Activated T-cell treated with anti-CD3 and anti-CD28 coated beads, Interleukin-2, amount 50 U/mL, for 72 hours (primary cell): ENCODE measurements at regions not wholly inside any gene's neighbourhood (a gene's known extent, or its start where the extent isn't known, plus 50 kb on each side); places are given as distances from the start of the nearest gene placed in this dataset.
"Not testable (repeated sequence)": the region's sequence is repeated elsewhere in the genome, so short reads cannot be mapped to it uniquely, and the experiment has no call there.

Source experiments
- ATAC-seq, 2 donors: fragments of 150-1000 bp; cut with Tn5 transposase; replicated peaks in 1 of 2; 2 replicates each; pipeline ENCODE4 v1.10.0; 2021; ENCODE audit warnings: moderate library complexity in 2 of 2, mild to moderate bottlenecking in 1 of 2
- DNase-seq, 2 donors: peaks; one replicate each; pipeline ENCODE4 v3.0.0; 2021 to 2022; ENCODE audit warnings: mixed read lengths in 1 of 2
- H3K27ac Mint-ChIP-seq: one replicate; pipeline ENCODE4 v1.8.0; 2022; ENCODE audit warnings: mild to moderate bottlenecking, moderate library complexity, mixed read lengths
- H3K27me3 Mint-ChIP-seq: one replicate; pipeline ENCODE4 v1.8.0; 2022; ENCODE audit warnings: low read depth, mixed read lengths
- H3K36me3 Mint-ChIP-seq, 2 donors: one replicate each; pipeline ENCODE4 v1.8.0; 2022; ENCODE audit warnings: mixed read lengths in 2 of 2, mild to moderate bottlenecking in 1 of 2; ENCODE audit not compliant: insufficient read depth in 2 of 2
- H3K4me1 Mint-ChIP-seq: one replicate; pipeline ENCODE4 v1.8.0; 2022; ENCODE audit warnings: low read depth, mixed read lengths
- H3K4me3 Mint-ChIP-seq, 2 donors: one replicate each; pipeline ENCODE4 v1.8.0; 2022; ENCODE audit warnings: mild to moderate bottlenecking in 2 of 2, mixed read lengths in 2 of 2, moderate library complexity in 2 of 2
- H3K9me3 Mint-ChIP-seq, 2 donors: one replicate each; pipeline ENCODE4 v1.8.0; 2022; ENCODE audit warnings: mixed read lengths in 2 of 2

GRCh38 chr4:43547561-43547960 lies 655.0 kb downstream of the GRXCR1 start:
- H3K36me3 Mint-ChIP-seq: no peaks in the 10 kb centered on the region
- H3K4me3 Mint-ChIP-seq: no peak overlapping the region
- no peak overlapping the region for H3K27ac Mint-ChIP-seq
- no peaks in the 10 kb centered on the region for H3K4me1 Mint-ChIP-seq
- DNase-seq (no peak), ATAC-seq (no peak)
- peaks cover 3 to 11% of the 10 kb centered on the region in 2 donors for H3K9me3 Mint-ChIP-seq
- no peaks in the 10 kb centered on the region for H3K27me3 Mint-ChIP-seq

GRCh38 chr4:43550981-43551627 lies 658.6 kb downstream of the GRXCR1 start:
- DNase-seq: no peak
- no peak overlapping the region for H3K27ac Mint-ChIP-seq
- H3K36me3 Mint-ChIP-seq: peaks cover 0 to 3% of the 10 kb centered on the region in 2 donors
- no peaks in the 10 kb centered on the region for H3K4me1 Mint-ChIP-seq
- no peaks in the 10 kb centered on the region for H3K27me3 Mint-ChIP-seq
- no peak overlapping the region for H3K4me3 Mint-ChIP-seq
- H3K9me3 Mint-ChIP-seq: peaks cover 6 to 15% of the 10 kb centered on the region in 2 donors
- ATAC-seq: no peak

GRCh38 chr4:43556262-43556661 lies 663.7 kb downstream of the GRXCR1 start:
- no peak for DNase-seq
- no peaks in the 10 kb centered on the region for H3K27me3 Mint-ChIP-seq
- H3K4me3 Mint-ChIP-seq: no peak overlapping the region
- no peak overlapping the region for H3K27ac Mint-ChIP-seq
- H3K4me1 Mint-ChIP-seq: no peaks in the 10 kb centered on the region
- H3K9me3 Mint-ChIP-seq: peaks cover 5 to 10% of the 10 kb centered on the region in 2 donors
- ATAC-seq: no peak
- peaks cover 0 to 3% of the 10 kb centered on the region in 2 donors for H3K36me3 Mint-ChIP-seq

- no peaks in the 10 kb centered on the region for H3K36me3 Mint-ChIP-seq
- H3K4me1 Mint-ChIP-seq: no peaks in the 10 kb centered on the region
- no peaks in the 10 kb centered on the region for H3K27me3 Mint-ChIP-seq
- DNase-seq (no peak), ATAC-seq (no peak)
- peaks cover 2 to 4% of the 10 kb centered on the region in 2 donors for H3K9me3 Mint-ChIP-seq
- H3K4me3 Mint-ChIP-seq: no peak overlapping the region
- no peak overlapping the region for H3K27ac Mint-ChIP-seq
These were observed 667.5 kb downstream of the GRXCR1 start for GRCh38 chr4:43560047-43560446.

- H3K9me3 Mint-ChIP-seq: peaks cover 2 to 4% of the 10 kb centered on the region in 2 donors
- H3K4me1 Mint-ChIP-seq: no peaks in the 10 kb centered on the region
- H3K27me3 Mint-ChIP-seq: no peaks in the 10 kb centered on the region
- H3K27ac Mint-ChIP-seq: no peak overlapping the region
- DNase-seq (no peak), ATAC-seq (no peak)
- H3K36me3 Mint-ChIP-seq: no peaks in the 10 kb centered on the region
- no peak overlapping the region for H3K4me3 Mint-ChIP-seq
These were observed 671.6 kb downstream of the GRXCR1 start for GRCh38 chr4:43564107-43564506.

- Mint-ChIP-seq H3K4me1 (no peaks in the 10 kb centered on the region), H3K4me3 (no peak overlapping the region), H3K9me3 (peaks cover 2 to 4% of the 10 kb centered on the region in 2 donors), H3K27ac (no peak overlapping the region), H3K36me3 (no peaks in the 10 kb centered on the region), H3K27me3 (no peaks in the 10 kb centered on the region)
- DNase-seq: no peak
- ATAC-seq: no peak
These were observed 672.1 kb downstream of the GRXCR1 start for GRCh38 chr4:43564591-43564990.

GRCh38 chr4:43567644-43568043 lies 675.1 kb downstream of the GRXCR1 start:
- Mint-ChIP-seq H3K27me3 (no peaks in the 10 kb centered on the region), H3K27ac (no peak overlapping the region), H3K4me1 (no peaks in the 10 kb centered on the region), H3K36me3 (no peaks in the 10 kb centered on the region), H3K4me3 (no peak overlapping the region), H3K9me3 (peaks cover 2 to 4% of the 10 kb centered on the region in 2 donors)
- DNase-seq (no peak), ATAC-seq (no peak)

- DNase-seq (no peak), ATAC-seq (no peak)
- Mint-ChIP-seq H3K9me3 (peaks cover 8 to 13% of the 10 kb centered on the region in 2 donors), H3K4me3 (no peak overlapping the region), H3K36me3 (no peaks in the 10 kb centered on the region), H3K27ac (no peak overlapping the region), H3K4me1 (no peaks in the 10 kb centered on the region), H3K27me3 (no peaks in the 10 kb centered on the region)
These were observed 694.3 kb downstream of the GRXCR1 start for GRCh38 chr4:43586813-43587212.

- no peaks in the 10 kb centered on the region for H3K36me3 Mint-ChIP-seq
These were observed 695.2 kb downstream of the GRXCR1 start for GRCh38 chr4:43587758-43588157.

GRCh38 chr4:43607400-43607799 lies 714.9 kb downstream of the GRXCR1 start:
- H3K27ac Mint-ChIP-seq: no peak overlapping the region
- peaks cover 6 to 7% of the 10 kb centered on the region in 2 donors for H3K9me3 Mint-ChIP-seq
- DNase-seq (no peak), ATAC-seq (no peak)
- H3K4me3 Mint-ChIP-seq: no peak overlapping the region
- no peaks in the 10 kb centered on the region for H3K4me1 Mint-ChIP-seq
- no peaks in the 10 kb centered on the region for H3K36me3 Mint-ChIP-seq
- no peaks in the 10 kb centered on the region for H3K27me3 Mint-ChIP-seq

More at GRCh38 chr4:43587758-43588157, 695.2 kb downstream of the GRXCR1 start:
- H3K27me3 Mint-ChIP-seq: no peaks in the 10 kb centered on the region
- ATAC-seq: no peak
- H3K4me1 Mint-ChIP-seq: no peaks in the 10 kb centered on the region
- no peak overlapping the region for H3K27ac Mint-ChIP-seq
- no peak overlapping the region for H3K4me3 Mint-ChIP-seq
- peaks cover 8 to 14% of the 10 kb centered on the region in 2 donors for H3K9me3 Mint-ChIP-seq
- DNase-seq: no peak

- Mint-ChIP-seq H3K9me3 (peaks cover 6 to 7% of the 10 kb centered on the region in 2 donors), H3K4me1 (no peaks in the 10 kb centered on the region), H3K4me3 (no peak overlapping the region), H3K36me3 (no peaks in the 10 kb centered on the region), H3K27me3 (no peaks in the 10 kb centered on the region), H3K27ac (no peak overlapping the region)
- DNase-seq (no peak), ATAC-seq (no peak)
These were observed 715.4 kb downstream of the GRXCR1 start for GRCh38 chr4:43607827-43608461.

- Mint-ChIP-seq H3K9me3 (peaks cover 15 to 16% of the 10 kb centered on the region in 2 donors), H3K4me1 (no peaks in the 10 kb centered on the region), H3K4me3 (no peak overlapping the region), H3K36me3 (peaks cover 0 to 2% of the 10 kb centered on the region in 2 donors), H3K27me3 (no peaks in the 10 kb centered on the region), H3K27ac (no peak overlapping the region)
- no peak for DNase-seq
- no peak for ATAC-seq
These were observed 726.7 kb downstream of the GRXCR1 start for GRCh38 chr4:43619219-43619618.

- not testable (repeated sequence) for H3K4me1 Mint-ChIP-seq, H3K36me3 Mint-ChIP-seq, H3K27ac Mint-ChIP-seq, H3K4me3 Mint-ChIP-seq, ATAC-seq, H3K27me3 Mint-ChIP-seq, DNase-seq
- H3K9me3 Mint-ChIP-seq: peaks cover 13 to 14% of the 10 kb centered on the region in 2 donors
These were observed 745.4 kb downstream of the GRXCR1 start for GRCh38 chr4:43637893-43638292.

- DNase-seq: no peak
- Mint-ChIP-seq H3K36me3 (peaks cover 0 to 2% of the 10 kb centered on the region in 2 donors), H3K27me3 (no peaks in the 10 kb centered on the region), H3K9me3 (peaks cover 3 to 11% of the 10 kb centered on the region in 2 donors), H3K27ac (no peak overlapping the region), H3K4me1 (no peaks in the 10 kb centered on the region), H3K4me3 (no peak overlapping the region)
- no peak for ATAC-seq
These were observed 759.5 kb downstream of the GRXCR1 start for GRCh38 chr4:43651991-43652390.
